D721Med (cell line): ENCODE measurements at regions not wholly inside any gene's neighbourhood (a gene's known extent, or its start where the extent isn't known, plus 50 kb on each side); places are given as distances from the start of the nearest gene placed in this dataset.

Experiments
- DNase-seq: peaks from one replicate; pipeline ENCODE4 v3.0.0; 2011; ENCODE audit warnings: low spot score; ENCODE audit not compliant: insufficient read length
- FAIRE-seq: peaks from 2 replicates; lab custom pipeline; 2011; peaks lifted over from hg19 to GRCh38; lab: Jason Lieb, UNC
- TF ChIP-seq, protein P1 (sequence below): IDR thresholded peaks from 2 replicates; pipeline ENCODE4 v1.5.1; 2012; ENCODE audit warnings: mild to moderate bottlenecking, control low read depth; ENCODE audit not compliant: insufficient read depth; ENCODE audit errors: missing control alignments

DNA sequence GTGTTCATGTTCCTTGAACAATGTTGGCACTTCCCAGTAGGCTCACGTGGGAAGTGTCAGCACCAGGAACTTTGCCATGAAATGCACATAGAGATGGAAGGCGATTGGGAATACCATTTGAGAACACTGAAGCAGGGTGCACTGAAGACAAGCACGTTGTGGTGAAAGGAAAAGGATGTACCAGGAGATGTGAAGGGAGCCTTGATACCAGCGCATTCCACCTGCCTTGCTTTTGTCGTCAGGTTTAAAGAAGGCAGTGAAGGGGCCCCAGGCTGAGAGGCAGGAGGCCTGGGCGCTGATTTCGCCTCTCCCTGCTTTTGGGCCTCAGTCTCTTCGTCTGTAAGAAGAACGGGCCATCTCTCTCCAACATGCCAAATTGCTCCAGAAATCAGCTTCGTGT, 194.5 kb upstream of the HES1 start:
- FAIRE-seq (no peak), DNase-seq (no peak)
- TF ChIP-seq, protein P1, sequence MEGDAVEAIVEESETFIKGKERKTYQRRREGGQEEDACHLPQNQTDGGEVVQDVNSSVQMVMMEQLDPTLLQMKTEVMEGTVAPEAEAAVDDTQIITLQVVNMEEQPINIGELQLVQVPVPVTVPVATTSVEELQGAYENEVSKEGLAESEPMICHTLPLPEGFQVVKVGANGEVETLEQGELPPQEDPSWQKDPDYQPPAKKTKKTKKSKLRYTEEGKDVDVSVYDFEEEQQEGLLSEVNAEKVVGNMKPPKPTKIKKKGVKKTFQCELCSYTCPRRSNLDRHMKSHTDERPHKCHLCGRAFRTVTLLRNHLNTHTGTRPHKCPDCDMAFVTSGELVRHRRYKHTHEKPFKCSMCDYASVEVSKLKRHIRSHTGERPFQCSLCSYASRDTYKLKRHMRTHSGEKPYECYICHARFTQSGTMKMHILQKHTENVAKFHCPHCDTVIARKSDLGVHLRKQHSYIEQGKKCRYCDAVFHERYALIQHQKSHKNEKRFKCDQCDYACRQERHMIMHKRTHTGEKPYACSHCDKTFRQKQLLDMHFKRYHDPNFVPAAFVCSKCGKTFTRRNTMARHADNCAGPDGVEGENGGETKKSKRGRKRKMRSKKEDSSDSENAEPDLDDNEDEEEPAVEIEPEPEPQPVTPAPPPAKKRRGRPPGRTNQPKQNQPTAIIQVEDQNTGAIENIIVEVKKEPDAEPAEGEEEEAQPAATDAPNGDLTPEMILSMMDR: no peak

DNA sequence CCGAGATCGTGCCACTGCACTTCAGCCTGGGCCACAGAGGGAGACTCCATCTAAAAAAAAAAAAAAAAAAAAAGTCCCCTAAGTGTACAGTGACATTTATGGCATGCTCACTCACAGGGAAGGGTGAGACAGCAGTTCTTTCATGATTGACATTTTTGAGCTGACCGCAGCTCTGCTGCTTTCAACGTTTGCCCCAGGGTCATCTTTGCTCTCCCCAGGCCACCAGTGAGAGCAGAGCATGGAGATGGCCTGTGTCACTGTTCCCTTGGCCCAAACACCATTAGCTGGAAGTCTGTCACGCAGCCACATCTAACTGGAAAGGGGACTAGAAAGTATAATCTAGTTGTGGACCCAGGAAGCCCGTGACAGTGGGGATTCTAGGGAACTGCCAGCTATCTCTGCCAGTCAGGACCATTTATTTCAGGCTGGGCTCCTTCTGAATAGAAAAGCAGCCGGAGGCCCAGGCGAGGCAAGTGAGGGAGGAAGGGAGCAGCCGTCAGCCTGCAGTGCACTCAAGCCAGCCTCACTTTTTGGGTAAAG, 193.4 kb upstream of the HES1 start:
- DNase-seq (no peak), FAIRE-seq (no peak)
- TF ChIP-seq, protein P1: no peak

DNA sequence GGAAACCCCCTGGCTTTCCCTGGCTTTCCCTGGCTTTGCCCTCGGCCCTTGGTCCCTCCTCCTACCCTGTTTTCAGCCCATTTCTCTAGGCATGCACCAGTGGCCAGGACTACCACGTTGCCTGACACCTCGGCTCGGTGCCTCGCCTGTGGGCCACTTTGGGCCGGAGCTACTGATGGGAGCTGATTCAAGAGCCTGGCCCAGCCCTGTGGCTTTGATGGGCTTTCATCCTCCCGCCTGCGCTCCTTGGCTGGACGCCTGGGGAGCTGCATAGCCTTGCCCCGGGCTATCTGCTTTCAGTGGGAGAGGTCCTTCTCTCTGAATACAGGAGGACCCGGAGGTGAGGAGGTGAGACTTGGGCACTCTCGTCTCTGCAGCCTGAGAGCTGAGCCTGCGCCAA, 192.7 kb upstream of the HES1 start:
- TF ChIP-seq, protein P1: no peak
- DNase-seq: no peak
- FAIRE-seq: no peak

DNA sequence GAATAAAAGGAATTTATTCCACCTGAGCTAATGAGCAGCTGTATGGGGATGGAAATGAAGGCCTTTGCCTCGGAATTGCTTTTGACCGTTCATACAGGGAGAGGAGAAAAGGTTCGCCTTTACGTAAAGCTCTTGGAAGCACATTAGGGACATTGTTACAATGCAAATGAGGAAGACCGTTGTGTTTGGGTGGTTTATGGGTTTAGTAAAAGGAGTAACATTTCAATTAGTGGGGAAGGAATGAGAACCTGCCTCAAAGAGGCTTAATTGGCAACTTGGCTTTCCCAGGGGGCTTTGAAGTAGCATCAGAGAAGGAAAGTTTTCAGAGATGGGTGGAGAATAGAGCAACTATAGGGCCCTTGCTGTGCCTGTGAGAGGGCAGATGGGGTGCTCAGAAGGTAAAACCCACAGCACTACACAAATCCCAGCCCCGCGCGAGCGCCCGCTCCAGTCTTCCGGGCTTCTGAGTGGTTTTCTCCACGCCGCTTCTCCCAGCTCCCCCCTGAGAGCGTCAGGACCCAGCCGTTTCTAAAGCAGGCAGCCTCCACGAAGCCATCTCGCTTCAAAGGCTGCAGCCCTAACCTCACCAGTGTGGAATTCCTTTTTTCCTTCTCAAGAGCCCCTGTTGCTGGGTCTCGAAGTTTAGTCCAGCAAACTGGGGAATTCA, 192.0 kb upstream of the HES1 start:
- FAIRE-seq: no peak
- TF ChIP-seq, protein P1: no peak
- DNase-seq: no peak

DNA sequence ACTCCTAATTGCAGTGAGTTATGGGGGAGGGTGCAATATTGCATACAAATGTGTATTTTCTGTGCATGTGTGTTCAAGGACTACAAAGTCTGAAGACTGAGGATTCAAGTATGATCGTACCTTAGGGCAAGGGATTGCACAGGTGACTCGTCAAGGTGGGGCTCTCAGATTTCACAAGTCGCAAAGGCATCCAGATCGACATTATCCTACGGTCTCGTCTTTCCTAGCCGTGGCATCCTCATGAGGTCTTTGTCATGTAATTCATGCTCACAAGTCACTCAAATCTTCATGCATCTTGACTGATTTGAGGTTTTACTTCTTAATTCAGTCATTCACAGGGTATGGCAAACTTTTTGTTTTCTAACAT, 191.4 kb upstream of the HES1 start:
- FAIRE-seq (no peak), DNase-seq (no peak)
- TF ChIP-seq, protein P1: no peak

DNA sequence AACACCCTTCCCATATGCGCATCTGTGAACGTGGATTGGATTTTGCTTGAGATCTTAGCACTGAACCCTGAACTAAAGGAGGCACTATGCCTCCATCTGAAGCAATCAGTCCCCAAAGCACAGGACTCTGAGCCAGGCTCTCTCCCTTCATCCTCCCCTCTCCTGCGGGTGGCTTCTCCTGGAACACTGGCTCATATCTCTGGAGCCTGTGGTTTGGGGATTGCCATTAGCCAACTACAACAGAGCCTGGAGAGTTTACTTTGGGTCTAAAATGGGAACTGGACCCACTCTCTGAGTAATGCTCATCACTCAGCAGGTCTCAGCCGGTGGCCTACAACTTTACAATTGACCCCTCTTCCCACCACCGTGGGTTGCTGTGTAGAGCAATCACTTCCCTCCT, 190.8 kb upstream of the HES1 start:
- TF ChIP-seq, protein P1: no peak
- no peak for DNase-seq
- FAIRE-seq: no peak

DNA sequence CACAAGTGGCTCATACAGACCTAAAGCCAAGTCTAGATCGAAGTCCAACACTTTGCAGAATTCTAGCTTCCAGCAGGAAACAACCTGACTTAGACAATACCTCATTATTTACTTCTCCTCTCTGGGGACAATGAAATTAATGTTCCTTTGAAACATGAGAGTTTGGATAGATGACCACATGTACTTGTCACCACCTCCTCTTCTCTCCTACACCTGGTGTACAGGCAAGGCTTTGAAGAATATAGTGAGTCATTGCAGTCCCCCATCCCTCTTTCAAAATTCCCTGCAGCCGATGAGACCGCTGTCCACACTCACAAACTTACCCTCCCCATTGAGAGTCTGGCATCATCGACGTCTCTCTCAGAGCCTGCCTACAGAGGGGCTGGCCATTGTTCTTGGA, 189.0 kb upstream of the HES1 start:
- no peak for FAIRE-seq
- TF ChIP-seq, protein P1: no peak
- DNase-seq: no peak
